ENCODE measurements at regions not wholly inside any gene's neighbourhood (a gene's known extent, or its start where the extent isn't known, plus 50 kb on each side); places are given as distances from the start of the nearest gene placed in this dataset.

GRCh38 chr13:65829241-65830008, 1400.7 kb downstream of the PCDH9 start:
- DNase-seq (peak in 1 of 2 donors; percentile 27), ATAC-seq (no peak)
- intact Hi-C loops (cut with DNase I) = no loop called here
- H3K27ac ChIP-seq = no peak overlapping the region
- 85 to 87% (median 86%) methylated on average over 16 of the region's 16 CpGs for WGBS, 3 donors
- no peaks in the 10 kb centered on the region for H3K36me3 ChIP-seq (ENCODE audit: insufficient read depth in 1 of 2, low read depth in 1 of 2)
- H3K9me3 ChIP-seq = no peaks in the 10 kb centered on the region
- H3K4me3 ChIP-seq = no peak overlapping the region
- TF ChIP-seq CTCF (IDR thresholded peaks at IDR 0.05) = no peak
- no peaks in the 10 kb centered on the region for H3K4me1 ChIP-seq
- no peaks in the 10 kb centered on the region for H3K27me3 ChIP-seq (ENCODE audit: insufficient read depth in 3 of 3, low read length in 2 of 3)

- no peak for ATAC-seq
- no peak overlapping the region for H3K27ac ChIP-seq
- no peaks in the 10 kb centered on the region for H3K36me3 ChIP-seq (ENCODE audit: insufficient read depth in 1 of 2, low read depth in 1 of 2)
- H3K27me3 ChIP-seq (ENCODE audit: insufficient read depth in 3 of 3, low read length in 2 of 3) = no peaks in the 10 kb centered on the region
- no peak for TF ChIP-seq CTCF (IDR thresholded peaks at IDR 0.05)
- H3K9me3 ChIP-seq = no peaks in the 10 kb centered on the region
- intact Hi-C loops (cut with DNase I) = no loop called here
- WGBS, 3 donors = 58 to 64% (median 62%) methylated on average over 5 of the region's 5 CpGs
- DNase-seq = no peak
- H3K4me1 ChIP-seq = no peaks in the 10 kb centered on the region
- H3K4me3 ChIP-seq = no peak overlapping the region
These were observed 1403.5 kb downstream of the PCDH9 start for GRCh38 chr13:65826657-65827056.

GRCh38 chr13:65825039-65825438, 1405.1 kb downstream of the PCDH9 start:
- no peak overlapping the region for H3K27ac ChIP-seq
- H3K9me3 ChIP-seq = no peaks in the 10 kb centered on the region
- WGBS, 3 donors = 86 to 91% (median 87%) methylated on average over 1 of the region's 1 CpG
- intact Hi-C loops (cut with DNase I) = no loop called here
- no peaks in the 10 kb centered on the region for H3K36me3 ChIP-seq (ENCODE audit: insufficient read depth in 1 of 2, low read depth in 1 of 2)
- ATAC-seq = no peak
- no peak overlapping the region for H3K4me3 ChIP-seq
- no peaks in the 10 kb centered on the region for H3K4me1 ChIP-seq
- DNase-seq = no peak
- TF ChIP-seq CTCF (IDR thresholded peaks at IDR 0.05) = no peak
- no peaks in the 10 kb centered on the region for H3K27me3 ChIP-seq (ENCODE audit: insufficient read depth in 3 of 3, low read length in 2 of 3)

GRCh38 chr13:65808061-65808460, 1422.1 kb downstream of the PCDH9 start:
- Histone ChIP-seq H3K27me3 (ENCODE audit: insufficient read depth in 3 of 3, low read length in 2 of 3) (no peaks in the 10 kb centered on the region), H3K4me1 (no peaks in the 10 kb centered on the region), H3K4me3 (no peak overlapping the region), H3K36me3 (ENCODE audit: insufficient read depth in 1 of 2, low read depth in 1 of 2) (no peaks in the 10 kb centered on the region), H3K9me3 (no peaks in the 10 kb centered on the region), H3K27ac (no peak overlapping the region)
- DNase-seq (no peak), ATAC-seq (no peak)
- no peak for TF ChIP-seq CTCF (IDR thresholded peaks at IDR 0.05)
- 54 to 73% (median 60%) methylated on average over 1 of the region's 1 CpG for WGBS, 3 donors
- intact Hi-C loops (cut with DNase I) = no loop called here

Measured in psoas muscle (tissue), 7 donors.